A673 (cell line): ENCODE measurements at regions not wholly inside any gene's neighbourhood (a gene's known extent, or its start where the extent isn't known, plus 50 kb on each side); places are given as distances from the start of the nearest gene placed in this dataset.

Experiments used
- CTCF ChIP-seq: fragments of 300-800, 200-600 bp; sonication (generic); conservative IDR thresholded peaks from 2 replicates; pipeline ENCODE4 v1.5.1; 2017; ENCODE audit warnings: low read depth, mild to moderate bottlenecking, antibody characterized with exemption, low read length, moderate library complexity, mixed read lengths
- EZH2 ChIP-seq: fragments of 200-600 bp; sonication (generic); IDR thresholded peaks from 2 replicates; pipeline ENCODE4 v1.6.1; 2017; ENCODE audit warnings: borderline replicate concordance, low read depth, mild to moderate bottlenecking, mixed read lengths, antibody characterized with exemption, low read length; ENCODE audit not compliant: poor library complexity, severe bottlenecking

- no peak for TF ChIP-seq CTCF
- no peak for TF ChIP-seq EZH2
Measured at GRCh38 chr1:30336550-30337323, 386.6 kb downstream of the MATN1 start.
